HCT116 (cell line): ENCODE measurements at regions not wholly inside any gene's neighbourhood (a gene's known extent, or its start where the extent isn't known, plus 50 kb on each side); places are given as distances from the start of the nearest gene placed in this dataset.

Experiments
- ATAC-seq: fragments of 200-7000 bp; cut with Tn5 transposase; 2 replicates; pipeline ENCODE4 v1.9.1; 2020; ENCODE audit warnings: mild to moderate bottlenecking, moderate library complexity
- BruUV-seq: library from RNA; stranded (reverse); fragments of 400-500 nt; replicated peaks from 2 replicates; lab custom pipeline; 2021; lab: Mats Ljungman, UMichigan
- CTCF ChIA-PET: fragments of 300-600 bp; sonication (Branson Sonifier 250); formaldehyde crosslinking; loops from one replicate; lab custom pipeline; 2021; ENCODE audit warnings: antibody characterized with exemption; lab: Charles Lee
- POLR2A ChIA-PET: fragments of 300-600, 350-600 bp; sonication (Branson Sonifier 250); formaldehyde crosslinking; loops from one replicate; lab custom pipeline; 2021; ENCODE audit warnings: antibody characterized with exemption; lab: Charles Lee
- RAD21 ChIA-PET, 2 experiments: fragments of 300-600 bp; sonication (Branson Sonifier 250); formaldehyde crosslinking; loops; one replicate each; lab custom pipeline; 2023; ENCODE audit warnings: low total read pairs in 2 of 2; ENCODE audit not compliant: uncharacterized antibody in 2 of 2, unreplicated experiment in 2 of 2, low non-redundant PET in 1 of 2; lab: Charles Lee
- DNase-seq: peaks from one replicate; pipeline ENCODE4 v3.0.0-alpha.2; 2010; ENCODE audit warnings: low read depth, low spot score
- H2AFZ ChIP-seq: fragments of 200-600 bp; shearing (Covaris generic), sonication (generic); 2 replicates; pipeline ENCODE4 v1.6.1; 2017; ENCODE audit warnings: low read depth, mixed run types, mixed read lengths, antibody characterized with exemption, low read length; ENCODE audit not compliant: poor library complexity, severe bottlenecking
- H3K27ac ChIP-seq: 2 replicates; pipeline ENCODE4 v1.5.1; 2012; ENCODE audit warnings: low read depth, low read length
- H3K27me3 ChIP-seq: fragments of 200-600 bp; sonication (generic); 2 replicates; pipeline ENCODE4 v1.6.1; 2016; ENCODE audit warnings: mixed run types, low read length, mixed read lengths; ENCODE audit not compliant: insufficient read depth
- H3K36me3 ChIP-seq, 2 experiments: fragments of 200-500 bp in 1 of 2; fragments of 200-600 bp in 1 of 2; sonication (Bioruptor generic) in 1 of 2; sonication (generic) in 1 of 2; 2 replicates each; pipeline versions ENCODE4 v1.5.1 to v1.6.1; 2014 to 2016; ENCODE audit warnings: low read length in 2 of 2, inconsistent platforms in 1 of 2, mixed read lengths in 1 of 2, mixed run types in 1 of 2; ENCODE audit not compliant: insufficient read depth in 2 of 2, control insufficient read depth in 1 of 2
- H3K4me1 ChIP-seq, 2 experiments: fragments of 200-600 bp in 1 of 2; sonication (generic) in 1 of 2; 2 replicates each; pipeline versions ENCODE4 v1.5.1 to v1.6.1; 2012 to 2017; ENCODE audit warnings: low read length in 2 of 2, inconsistent platforms in 1 of 2, mild to moderate bottlenecking in 1 of 2, mixed read lengths in 1 of 2, mixed run types in 1 of 2, moderate library complexity in 1 of 2; ENCODE audit not compliant: insufficient read depth in 2 of 2, control insufficient read depth in 1 of 2
- H3K4me2 ChIP-seq: fragments of 200-600 bp; sonication (generic); 2 replicates; pipeline ENCODE4 v1.6.1; 2017; ENCODE audit warnings: mixed run types, low read length, mixed read lengths
- H3K4me3 ChIP-seq, 2 experiments: fragments of 200-600 bp in 1 of 2; sonication (generic) in 1 of 2; replicated peaks in 1 of 2; 2 replicates each; pipeline ENCODE4 v1.5.1; 2011 to 2016; ENCODE audit warnings: low read length in 2 of 2, control low read depth in 1 of 2, low read depth in 1 of 2, mild to moderate bottlenecking in 1 of 2, mixed read lengths in 1 of 2, mixed run types in 1 of 2
- H3K79me2 ChIP-seq: fragments of 200-600 bp; sonication (generic); 2 replicates; pipeline ENCODE4 v1.6.1; 2017; ENCODE audit warnings: mild to moderate bottlenecking, mixed run types, low read length, moderate library complexity, mixed read lengths; ENCODE audit not compliant: insufficient read depth
- H3K9ac ChIP-seq: fragments of 200-600 bp; sonication (generic); 2 replicates; pipeline ENCODE4 v1.6.1; 2016; ENCODE audit warnings: low read length, mixed read lengths
- H3K9me2 ChIP-seq: fragments of 200-600 bp; sonication (generic), shearing (Covaris generic); 2 replicates; pipeline ENCODE4 v1.6.1; 2017; ENCODE audit warnings: mixed run types, mild to moderate bottlenecking, moderate library complexity; ENCODE audit not compliant: insufficient read depth
- H3K9me3 ChIP-seq, 2 experiments: fragments of 200-500 bp in 1 of 2; fragments of 200-600 bp in 1 of 2; sonication (Bioruptor generic) in 1 of 2; sonication (generic) in 1 of 2; 2 replicates each; pipeline ENCODE4 v1.6.1; 2014 to 2017; ENCODE audit warnings: low read length in 2 of 2, mixed read lengths in 2 of 2, inconsistent platforms in 1 of 2, low read depth in 1 of 2, mild to moderate bottlenecking in 1 of 2, mixed run types in 1 of 2, moderate library complexity in 1 of 2; ENCODE audit not compliant: control insufficient read depth in 1 of 2, insufficient read depth in 1 of 2
- H4K20me1 ChIP-seq: fragments of 200-600 bp; sonication (generic), shearing (Covaris generic); 2 replicates; pipeline ENCODE4 v1.6.1; 2017; ENCODE audit warnings: mixed run types, mild to moderate bottlenecking, moderate library complexity; ENCODE audit not compliant: insufficient read depth
- CBX3 ChIP-seq: IDR thresholded peaks from 2 replicates; pipeline ENCODE4 v1.6.1; 2012; ENCODE audit warnings: low read depth
- EGR1 ChIP-seq: IDR thresholded peaks from 2 replicates; pipeline ENCODE4 v1.6.1; 2012; ENCODE audit warnings: low read depth
- ELF1 ChIP-seq: IDR thresholded peaks from 2 replicates; pipeline ENCODE4 v1.6.1; 2012; ENCODE audit warnings: low read depth, borderline replicate concordance
- EZH2 ChIP-seq: fragments of 200-600 bp; sonication (generic); IDR thresholded peaks from 2 replicates; pipeline ENCODE4 v1.6.1; 2017; ENCODE audit warnings: antibody characterized with exemption, mixed run types
- EZH2phosphoT487 ChIP-seq: fragments of 200-600 bp; IDR thresholded peaks from 2 replicates; pipeline ENCODE4 v1.6.1; 2018; ENCODE audit warnings: antibody characterized with exemption, borderline replicate concordance
- FOSL1 ChIP-seq: IDR thresholded peaks from 2 replicates; pipeline ENCODE4 v1.6.1; 2012; ENCODE audit warnings: low read depth
- JUND ChIP-seq: IDR thresholded peaks from 2 replicates; pipeline ENCODE4 v1.6.1; 2012
- MAX ChIP-seq: IDR thresholded peaks from 2 replicates; pipeline ENCODE4 v1.6.1; 2012
- POLR2AphosphoS5 ChIP-seq: IDR thresholded peaks from 2 replicates; pipeline ENCODE4 v1.6.1; 2011; ENCODE audit warnings: mild to moderate bottlenecking, low read depth, low read length, moderate library complexity
- SRF ChIP-seq: IDR thresholded peaks from 2 replicates; pipeline ENCODE4 v1.6.1; 2012; ENCODE audit warnings: low read depth
- ZFX ChIP-seq: fragments of 450-650 bp; IDR thresholded peaks from 2 replicates; pipeline ENCODE4 v1.6.1; 2017
- ZNF274 ChIP-seq: fragments of 200-500 bp; sonication (Bioruptor generic); IDR thresholded peaks from 2 replicates; pipeline ENCODE4 v1.6.1; 2014; ENCODE audit warnings: mild to moderate bottlenecking, low read depth, low read length, inconsistent platforms
- intact Hi-C: fragments of 100-400 bp; cut with micrococcal nuclease; formaldehyde crosslinking; loops from 2 replicates; pipeline ENCODE4 v1.10.0; 2022
- TF ChIP-seq, protein P1 (sequence below): IDR thresholded peaks from 2 replicates; pipeline ENCODE4 v1.6.1; 2011; ENCODE audit warnings: mild to moderate bottlenecking, low read length, moderate library complexity; ENCODE audit not compliant: insufficient replicate concordance; ENCODE audit errors: extremely low read depth
- TF ChIP-seq, protein P2 (sequence below): IDR thresholded peaks from 2 replicates; pipeline ENCODE4 v1.6.1; 2012; ENCODE audit warnings: low read depth

GRCh38 chr2:138336146-138336545 lies 165.4 kb upstream of the SPOPL start:
- Histone ChIP-seq H3K36me3 (no peaks in the 10 kb centered on the region), H3K9me2 (no peaks in the 10 kb centered on the region; the same call in 1 of the 2 replicates), H3K27ac (no peak overlapping the region), H3K4me1 (no peaks in the 10 kb centered on the region), H4K20me1 (no peaks in the 10 kb centered on the region), H3K27me3 (no peaks in the 10 kb centered on the region), H3K9me3 (no peaks in the 10 kb centered on the region), H2AFZ (no peak overlapping the region), H3K4me2 (no peak overlapping the region), H3K79me2 (no peaks in the 10 kb centered on the region), H3K4me3 (no peak overlapping the region), H3K9ac (no peak overlapping the region)
- TF ChIP-seq EGR1 (no peak), FOSL1 (no peak), ZFX (no peak), SRF (no peak), MAX (no peak), POLR2AphosphoS5 (no peak), CBX3 (no peak), EZH2phosphoT487 (no peak), JUND (no peak), ZNF274 (no peak), EZH2 (no peak), ELF1 (no peak)
- TF ChIP-seq, protein P1, sequence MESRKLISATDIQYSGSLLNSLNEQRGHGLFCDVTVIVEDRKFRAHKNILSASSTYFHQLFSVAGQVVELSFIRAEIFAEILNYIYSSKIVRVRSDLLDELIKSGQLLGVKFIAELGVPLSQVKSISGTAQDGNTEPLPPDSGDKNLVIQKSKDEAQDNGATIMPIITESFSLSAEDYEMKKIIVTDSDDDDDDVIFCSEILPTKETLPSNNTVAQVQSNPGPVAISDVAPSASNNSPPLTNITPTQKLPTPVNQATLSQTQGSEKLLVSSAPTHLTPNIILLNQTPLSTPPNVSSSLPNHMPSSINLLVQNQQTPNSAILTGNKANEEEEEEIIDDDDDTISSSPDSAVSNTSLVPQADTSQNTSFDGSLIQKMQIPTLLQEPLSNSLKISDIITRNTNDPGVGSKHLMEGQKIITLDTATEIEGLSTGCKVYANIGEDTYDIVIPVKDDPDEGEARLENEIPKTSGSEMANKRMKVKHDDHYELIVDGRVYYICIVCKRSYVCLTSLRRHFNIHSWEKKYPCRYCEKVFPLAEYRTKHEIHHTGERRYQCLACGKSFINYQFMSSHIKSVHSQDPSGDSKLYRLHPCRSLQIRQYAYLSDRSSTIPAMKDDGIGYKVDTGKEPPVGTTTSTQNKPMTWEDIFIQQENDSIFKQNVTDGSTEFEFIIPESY = no peak
- TF ChIP-seq, protein P2, sequence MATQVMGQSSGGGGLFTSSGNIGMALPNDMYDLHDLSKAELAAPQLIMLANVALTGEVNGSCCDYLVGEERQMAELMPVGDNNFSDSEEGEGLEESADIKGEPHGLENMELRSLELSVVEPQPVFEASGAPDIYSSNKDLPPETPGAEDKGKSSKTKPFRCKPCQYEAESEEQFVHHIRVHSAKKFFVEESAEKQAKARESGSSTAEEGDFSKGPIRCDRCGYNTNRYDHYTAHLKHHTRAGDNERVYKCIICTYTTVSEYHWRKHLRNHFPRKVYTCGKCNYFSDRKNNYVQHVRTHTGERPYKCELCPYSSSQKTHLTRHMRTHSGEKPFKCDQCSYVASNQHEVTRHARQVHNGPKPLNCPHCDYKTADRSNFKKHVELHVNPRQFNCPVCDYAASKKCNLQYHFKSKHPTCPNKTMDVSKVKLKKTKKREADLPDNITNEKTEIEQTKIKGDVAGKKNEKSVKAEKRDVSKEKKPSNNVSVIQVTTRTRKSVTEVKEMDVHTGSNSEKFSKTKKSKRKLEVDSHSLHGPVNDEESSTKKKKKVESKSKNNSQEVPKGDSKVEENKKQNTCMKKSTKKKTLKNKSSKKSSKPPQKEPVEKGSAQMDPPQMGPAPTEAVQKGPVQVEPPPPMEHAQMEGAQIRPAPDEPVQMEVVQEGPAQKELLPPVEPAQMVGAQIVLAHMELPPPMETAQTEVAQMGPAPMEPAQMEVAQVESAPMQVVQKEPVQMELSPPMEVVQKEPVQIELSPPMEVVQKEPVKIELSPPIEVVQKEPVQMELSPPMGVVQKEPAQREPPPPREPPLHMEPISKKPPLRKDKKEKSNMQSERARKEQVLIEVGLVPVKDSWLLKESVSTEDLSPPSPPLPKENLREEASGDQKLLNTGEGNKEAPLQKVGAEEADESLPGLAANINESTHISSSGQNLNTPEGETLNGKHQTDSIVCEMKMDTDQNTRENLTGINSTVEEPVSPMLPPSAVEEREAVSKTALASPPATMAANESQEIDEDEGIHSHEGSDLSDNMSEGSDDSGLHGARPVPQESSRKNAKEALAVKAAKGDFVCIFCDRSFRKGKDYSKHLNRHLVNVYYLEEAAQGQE = no peak
- DNase-seq (no peak), ATAC-seq (no peak)
- intact Hi-C loops = no loop called here
- POLR2A ChIA-PET = no interaction called here
- CTCF ChIA-PET = no interaction called here
- no TSS peak for BruUV-seq
- RAD21 ChIA-PET = no interaction called here
